GM19397 (cell line): ENCODE measurements at regions not wholly inside any gene's neighbourhood (a gene's known extent, or its start where the extent isn't known, plus 50 kb on each side); places are given as distances from the start of the nearest gene placed in this dataset.

Experiments used
- ATAC-seq: cut with Tn5 transposase; IDR thresholded peaks from one replicate; pipeline ENCODE4 v1.9.1; 2021; ENCODE audit warnings: mild to moderate bottlenecking, moderate library complexity; ENCODE audit not compliant: unreplicated experiment

DNA sequence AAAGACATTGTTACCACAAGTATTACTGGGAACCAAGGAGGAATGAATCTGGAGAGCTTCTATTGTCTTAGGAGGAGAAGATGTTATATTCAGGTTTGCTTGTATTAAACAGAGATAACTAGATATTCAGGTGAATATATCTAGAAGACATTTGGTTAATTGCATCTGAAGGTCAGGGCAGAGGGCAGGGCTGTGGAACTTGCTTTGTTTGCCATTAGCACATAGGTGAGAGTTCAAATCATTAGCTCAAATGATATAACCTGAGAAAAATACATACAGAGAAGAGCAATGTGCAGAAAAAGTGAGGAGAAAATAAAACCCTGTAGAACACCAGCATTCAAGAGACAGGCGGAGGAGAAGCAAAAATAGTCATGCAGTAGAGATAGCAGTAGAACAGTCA, 116.8 kb downstream of the DNAJB9 start:
- ATAC-seq = no peak

DNA sequence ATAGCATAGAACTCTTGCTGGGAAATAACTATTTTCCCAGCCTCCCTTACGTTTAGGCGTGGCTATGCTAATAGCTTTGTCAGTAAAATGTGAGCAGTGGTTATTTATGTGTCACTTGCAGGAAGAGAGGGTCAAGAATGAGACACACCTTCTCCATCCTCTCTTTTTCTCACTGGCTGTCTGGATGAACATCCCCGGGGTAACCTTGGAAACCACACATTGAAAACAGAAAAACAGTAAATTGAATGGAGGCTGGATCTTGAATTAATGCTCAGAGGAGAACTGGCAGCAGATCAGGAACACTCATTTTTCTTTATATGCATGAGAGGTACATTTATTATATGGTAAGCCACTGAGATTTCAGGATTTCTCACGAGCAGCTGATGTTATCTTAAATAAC, 127.6 kb downstream of the DNAJB9 start:
- no peak for ATAC-seq

DNA sequence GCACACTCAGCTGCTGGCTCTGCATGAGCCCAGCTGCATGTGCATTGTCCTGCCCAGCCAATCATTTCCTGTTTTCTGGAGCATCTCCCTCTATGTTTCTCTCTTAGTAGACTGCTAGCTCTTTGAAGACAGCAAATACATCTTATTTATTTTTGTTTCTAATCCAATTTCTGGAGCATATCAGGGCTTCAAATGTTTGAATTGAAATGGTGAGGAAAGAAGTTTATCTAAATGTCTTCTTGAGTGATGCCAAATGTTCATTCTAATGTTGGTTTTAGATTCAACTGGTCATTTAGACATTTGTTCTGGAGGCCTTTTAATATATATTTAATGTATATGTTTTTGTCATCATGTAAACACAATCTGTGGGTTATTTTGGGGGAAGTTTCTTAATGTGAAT, 141.9 kb downstream of the DNAJB9 start:
- no peak for ATAC-seq

DNA sequence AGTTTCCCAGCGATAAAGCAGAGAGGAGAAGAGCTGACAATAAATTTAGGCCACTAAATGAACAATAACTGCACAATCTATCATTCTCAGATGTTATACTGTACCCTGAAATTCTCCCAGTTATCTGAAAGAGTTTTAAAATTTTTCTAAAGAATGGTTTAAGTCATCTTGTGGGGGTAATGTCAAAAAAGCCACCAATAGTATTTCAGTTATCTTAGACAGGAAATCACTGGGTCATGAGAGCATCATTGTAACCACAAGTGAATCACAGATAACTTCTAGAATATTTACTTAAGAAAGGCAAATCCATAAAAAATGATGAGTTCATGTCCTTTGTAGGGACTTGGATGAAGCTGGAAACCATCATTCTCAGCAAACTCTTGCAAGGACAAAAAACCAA, 147.1 kb downstream of the DNAJB9 start:
- ATAC-seq = no peak

DNA sequence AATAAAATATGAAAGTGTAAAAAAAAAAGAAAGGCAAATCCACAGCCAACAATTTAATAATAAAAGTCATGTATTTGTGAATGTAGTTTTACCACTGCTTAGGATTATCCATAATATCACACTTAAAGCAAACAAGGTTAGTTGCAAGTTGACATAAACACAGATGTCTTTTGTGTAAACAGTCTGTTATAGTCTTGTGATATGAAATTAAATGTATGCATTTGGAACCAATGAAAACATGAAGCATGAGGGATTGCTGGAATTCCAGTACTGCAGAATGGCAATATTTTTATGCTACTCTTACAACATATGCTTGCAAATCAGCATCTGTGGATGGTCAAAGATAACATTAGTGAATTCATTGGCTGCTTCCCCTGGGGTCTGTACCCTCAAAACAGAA, 148.1 kb downstream of the DNAJB9 start:
- ATAC-seq = no peak

DNA sequence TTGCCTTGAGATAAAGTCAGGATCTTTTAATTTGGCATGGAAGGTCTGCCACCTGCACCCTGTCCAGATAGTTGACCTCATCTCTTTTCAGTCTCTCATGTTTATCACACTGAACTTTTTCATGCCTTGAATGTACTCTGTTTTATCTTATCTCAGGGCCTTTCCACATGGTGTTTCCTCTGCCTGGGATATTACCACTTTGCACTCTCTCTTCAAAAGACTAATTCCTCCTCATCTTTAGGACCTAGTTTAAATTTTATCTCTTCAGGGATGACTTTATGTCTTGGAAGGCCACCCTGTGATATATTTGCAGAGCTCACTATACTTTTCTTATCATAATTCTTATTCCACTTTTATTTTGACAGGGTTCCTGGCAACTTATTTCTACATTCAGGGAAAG, 150.0 kb downstream of the DNAJB9 start:
- ATAC-seq = no peak

DNA sequence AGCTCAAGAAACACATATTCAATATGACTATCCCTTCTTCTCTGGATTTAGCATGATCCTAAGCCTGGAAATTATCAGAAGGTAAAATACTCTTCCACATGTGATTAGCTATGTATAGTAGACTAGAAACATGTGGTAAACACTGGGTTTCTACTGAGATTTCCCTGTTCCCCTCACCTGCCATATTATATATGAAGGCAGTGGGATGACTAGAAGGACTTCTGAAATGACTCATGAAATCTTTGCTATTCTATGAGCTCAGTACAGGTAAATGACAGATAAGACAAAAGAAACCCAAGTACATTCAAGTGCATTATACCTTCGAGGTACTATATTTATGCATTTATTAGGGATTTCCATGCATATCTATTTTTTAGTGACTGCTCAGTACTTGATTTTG, 152.9 kb downstream of the DNAJB9 start:
- no peak for ATAC-seq

DNA sequence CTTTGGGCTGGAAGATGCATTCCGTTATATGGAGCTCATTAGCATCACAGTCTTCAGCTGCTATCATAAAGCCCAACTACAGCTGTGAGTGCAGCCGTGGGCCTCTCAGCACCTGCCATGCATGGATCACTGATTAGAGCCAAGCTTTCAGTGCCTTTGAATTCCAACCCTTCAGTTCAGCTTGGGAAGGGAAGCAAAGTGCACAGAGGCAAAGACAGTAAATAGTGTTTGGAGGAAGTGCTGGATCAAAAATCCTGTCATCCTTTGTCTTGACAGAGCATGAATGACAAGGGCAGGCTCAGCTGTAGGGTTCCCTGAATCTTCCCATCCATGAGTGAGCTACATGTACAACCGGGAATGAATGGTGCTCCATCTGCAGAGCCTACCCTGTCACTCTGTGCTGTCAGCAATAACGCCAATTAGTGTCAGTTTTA, 153.7 kb downstream of the DNAJB9 start:
- ATAC-seq = no peak

DNA sequence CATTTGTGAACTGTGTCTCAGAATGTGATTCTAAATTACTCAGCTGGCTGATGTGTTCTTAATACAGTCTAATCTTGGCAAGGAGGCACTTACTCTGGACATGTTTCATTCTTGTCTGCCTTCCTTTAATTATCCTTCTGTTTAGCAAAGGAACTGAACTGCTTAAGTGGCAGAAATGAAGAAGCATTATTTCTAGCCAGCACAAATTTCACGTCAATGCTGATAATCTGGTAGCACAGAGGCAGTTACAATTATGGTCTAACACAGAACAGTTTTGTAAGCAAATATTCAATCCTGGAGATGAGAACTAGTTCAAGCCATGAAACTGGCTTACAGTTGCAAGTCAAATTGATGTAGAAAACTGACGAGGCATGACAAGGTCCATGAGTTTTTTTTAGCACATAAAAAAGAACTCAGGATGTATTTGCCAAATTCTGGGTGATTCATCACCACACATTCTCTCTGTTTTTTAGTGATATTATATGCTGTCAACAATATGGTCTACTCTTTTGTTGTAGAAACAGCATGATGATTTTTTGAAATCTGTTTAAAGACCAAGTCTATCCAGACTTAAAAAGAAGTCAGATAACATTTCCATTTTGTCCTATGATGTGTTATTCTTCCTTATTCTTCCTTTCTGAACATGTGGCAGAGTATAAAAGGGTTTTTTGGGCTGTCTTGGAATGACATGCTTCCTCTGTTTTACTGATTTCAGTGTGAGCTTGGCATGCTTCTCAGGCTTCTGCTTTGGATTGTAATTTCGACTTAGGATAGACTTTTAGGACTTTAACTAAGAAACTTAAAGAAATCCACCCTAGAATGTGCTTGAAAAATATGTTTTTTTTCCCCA, 154.8 kb downstream of the DNAJB9 start:
- no peak for ATAC-seq

DNA sequence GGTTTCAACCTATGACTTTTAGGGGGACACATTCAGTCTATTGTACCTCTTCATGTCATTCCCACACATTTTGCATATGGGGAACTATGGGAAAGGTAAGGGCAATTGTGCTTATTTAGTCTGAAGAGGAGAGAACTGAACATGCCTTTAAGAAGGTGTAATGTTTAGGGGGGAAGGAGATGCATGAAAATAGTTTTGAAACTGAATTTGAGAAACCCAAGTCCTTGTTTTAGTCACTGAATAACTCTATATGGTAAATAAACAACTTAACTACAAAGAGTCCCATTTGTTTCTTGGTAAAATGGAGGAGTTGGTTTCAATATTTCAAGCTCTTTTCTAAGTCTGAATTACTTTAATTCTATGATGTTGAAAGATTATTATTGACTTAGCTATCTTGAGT, 166.1 kb downstream of the DNAJB9 start:
- no peak for ATAC-seq

DNA sequence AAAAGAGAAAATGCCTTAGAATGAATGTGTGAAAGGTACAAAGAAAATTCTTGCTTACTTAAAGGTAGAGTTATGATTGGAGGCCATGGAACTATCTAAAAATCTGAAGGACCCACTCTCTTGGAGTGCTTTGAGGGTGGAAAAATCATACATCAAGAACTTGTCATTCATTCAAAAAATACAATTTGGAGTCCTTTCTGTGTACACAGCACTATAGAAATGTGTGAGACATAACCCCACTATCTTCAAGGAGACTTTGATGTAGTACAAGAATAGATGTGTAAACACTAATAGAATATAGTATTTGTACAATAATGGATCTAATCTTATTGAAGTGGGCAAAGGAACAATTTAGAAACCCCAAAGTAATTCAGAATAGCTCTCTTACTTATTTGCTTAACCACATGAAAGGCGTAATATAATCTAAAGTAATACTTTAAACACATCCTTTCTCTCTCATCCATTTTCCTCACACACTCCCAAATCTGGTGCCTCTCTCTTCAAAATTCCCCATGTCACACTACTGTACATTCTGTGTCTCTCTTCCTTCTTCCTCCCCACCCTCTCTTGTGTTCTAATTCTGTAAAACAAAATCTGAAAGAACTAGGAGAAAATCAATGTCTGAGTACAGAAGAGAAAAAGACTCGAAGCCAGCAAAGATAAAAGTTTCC, 166.7 kb downstream of the DNAJB9 start:
- no peak for ATAC-seq

DNA sequence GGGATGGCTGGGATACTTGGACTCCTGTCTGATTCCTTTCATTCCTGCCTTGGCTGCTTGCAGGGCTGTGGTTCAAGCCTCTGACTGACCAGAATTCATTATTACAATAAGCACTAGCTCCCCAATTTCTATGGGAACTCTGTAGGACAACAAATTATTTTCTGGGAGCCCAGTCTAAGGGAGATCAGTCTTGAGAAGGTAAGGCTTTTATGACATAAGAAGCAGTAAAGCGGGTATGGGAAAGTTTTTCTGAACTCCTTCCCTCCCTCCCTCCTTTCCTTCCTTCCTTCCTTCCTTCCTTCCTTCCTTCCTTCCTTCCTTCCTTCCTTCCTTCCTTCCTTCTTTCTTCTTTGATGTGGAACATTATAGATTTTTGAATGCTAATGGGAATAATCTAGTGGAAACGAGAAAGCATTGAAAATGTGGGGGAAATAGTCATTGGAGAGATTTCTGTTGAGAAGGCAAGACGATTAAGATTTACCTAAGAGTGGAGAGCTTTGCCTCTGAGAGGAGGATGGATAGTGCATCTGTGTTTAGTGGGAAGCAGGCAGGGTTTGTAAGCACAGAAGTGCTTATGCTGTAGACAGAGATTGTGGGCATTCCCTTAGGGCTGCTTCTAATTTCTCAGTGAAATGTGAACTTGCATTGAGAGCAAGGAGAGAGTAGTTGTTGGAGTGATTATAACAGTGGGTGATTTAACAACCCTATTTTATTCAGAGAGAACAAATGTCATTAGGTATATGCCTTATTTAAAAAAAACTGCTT, 201.5 kb downstream of the DNAJB9 start:
- no peak for ATAC-seq

DNA sequence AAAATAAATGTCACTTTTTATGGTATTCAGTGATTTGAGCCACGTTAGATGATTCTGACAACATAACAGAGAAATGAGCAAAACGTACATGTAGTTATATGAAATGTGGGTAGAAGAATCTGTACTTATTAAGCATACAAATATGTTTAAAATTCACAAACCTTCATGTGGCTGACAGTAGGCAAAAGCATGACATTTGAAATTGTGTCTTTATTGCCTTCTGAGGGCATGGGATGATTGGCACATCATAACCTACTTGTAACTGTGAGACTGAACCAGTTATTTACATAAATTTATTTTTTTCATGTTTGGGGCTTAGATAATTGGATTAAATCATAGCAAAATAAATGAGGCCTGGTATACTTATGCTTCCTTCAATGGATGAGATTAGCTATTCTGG, 202.2 kb downstream of the DNAJB9 start:
- ATAC-seq = no peak

DNA sequence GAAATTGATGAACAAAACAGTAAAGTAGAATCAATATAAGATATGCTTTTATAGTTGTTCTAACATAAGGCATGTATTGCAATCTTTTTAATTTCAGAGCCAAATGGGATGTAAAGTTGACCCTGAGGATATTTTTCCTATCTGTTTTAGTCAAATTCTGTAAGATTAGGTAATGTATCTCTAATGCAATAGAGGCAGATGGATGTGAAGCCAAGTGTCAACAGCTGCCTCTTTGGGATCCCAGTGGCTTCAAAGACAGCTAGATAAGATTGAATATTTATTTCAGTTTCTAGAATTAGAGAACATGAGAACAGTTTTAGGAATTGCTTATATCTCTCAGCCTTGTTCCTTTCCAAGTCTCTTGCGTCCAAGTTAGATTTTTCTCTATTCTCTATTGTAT, 208.3 kb downstream of the DNAJB9 start:
- ATAC-seq = no peak

DNA sequence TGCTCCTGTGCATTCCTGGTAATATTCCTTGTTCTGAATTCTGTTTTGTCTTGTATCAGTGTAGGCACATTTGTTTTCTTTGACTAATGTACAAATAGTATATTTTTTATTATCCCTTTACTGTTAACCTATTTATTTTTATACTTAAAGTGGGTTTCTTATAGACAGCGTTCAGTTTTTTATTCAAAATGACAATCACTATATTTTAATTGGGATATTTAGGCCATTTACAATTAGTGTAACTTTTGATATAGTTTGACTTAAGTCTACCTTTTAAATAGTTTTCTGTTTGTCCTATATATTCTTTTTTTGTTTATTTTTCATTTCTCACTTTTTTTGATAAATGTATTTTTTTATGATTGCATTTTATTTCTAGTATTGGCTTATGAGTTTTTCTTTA, 219.8 kb downstream of the DNAJB9 start:
- ATAC-seq = no peak

DNA sequence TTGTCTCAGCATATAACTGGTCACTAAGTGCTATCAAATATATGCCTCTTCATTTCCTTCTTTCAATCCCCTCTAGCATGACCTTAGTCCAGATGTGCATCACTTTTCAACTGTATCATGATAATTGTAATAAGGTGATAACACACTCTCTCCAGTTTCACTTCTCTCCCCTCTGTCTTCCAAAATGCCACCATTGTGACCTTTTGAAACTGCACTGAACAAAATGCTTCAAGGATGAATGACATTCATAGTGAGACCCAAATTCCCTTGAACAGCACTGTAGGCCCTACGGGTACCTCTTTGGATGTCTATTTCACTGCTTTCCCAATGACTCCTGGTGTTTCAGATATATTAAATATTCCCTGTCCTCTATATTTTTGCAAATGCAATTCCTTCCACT, 224.8 kb downstream of the DNAJB9 start:
- no peak for ATAC-seq

DNA sequence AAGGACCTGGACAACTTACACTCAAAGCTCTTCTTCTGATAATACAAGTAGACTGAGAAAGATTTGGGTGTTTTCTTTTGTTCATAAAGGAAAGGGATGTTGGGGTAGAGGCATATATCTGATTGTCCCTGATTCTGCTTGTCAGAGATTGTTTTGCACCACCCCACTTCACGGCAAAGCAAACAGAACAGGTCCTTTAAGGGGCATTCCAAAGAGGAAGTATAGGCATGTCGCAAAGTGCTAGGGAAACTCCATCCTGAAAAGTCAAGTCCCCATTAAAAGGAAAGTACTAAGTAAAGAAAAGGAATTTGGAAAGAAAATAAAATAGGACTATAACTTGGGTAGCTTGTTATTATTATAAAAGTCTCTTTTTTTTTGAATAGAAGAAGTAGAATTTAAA, 233.0 kb downstream of the DNAJB9 start:
- ATAC-seq = no peak

DNA sequence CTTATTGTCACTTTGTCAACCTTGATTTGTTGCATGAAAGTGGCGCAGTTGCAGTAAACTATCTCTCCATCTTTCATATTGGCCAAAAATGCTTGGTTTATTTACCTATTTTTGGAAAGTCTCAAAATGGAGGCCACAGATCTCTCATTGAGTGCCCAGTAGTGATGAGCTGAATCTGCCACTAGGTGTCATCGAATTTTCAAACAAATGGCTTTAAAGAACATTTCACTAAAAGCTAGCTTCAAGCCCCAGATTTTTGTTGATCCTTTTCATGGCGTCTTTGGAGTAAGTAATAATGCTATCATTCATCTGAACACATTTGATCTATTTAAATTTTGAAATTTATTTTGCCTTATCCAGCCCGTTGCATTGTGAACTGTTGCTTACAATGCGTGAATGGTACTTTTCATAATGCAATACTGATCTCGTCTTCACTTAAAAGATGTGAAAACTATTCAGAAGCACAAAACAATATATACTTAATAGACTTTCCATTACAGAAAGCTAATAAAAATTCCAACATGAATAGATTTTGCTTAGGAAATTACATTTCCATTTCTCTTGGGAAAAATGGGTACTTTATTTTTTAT, 236.2 kb downstream of the DNAJB9 start:
- no peak for ATAC-seq

DNA sequence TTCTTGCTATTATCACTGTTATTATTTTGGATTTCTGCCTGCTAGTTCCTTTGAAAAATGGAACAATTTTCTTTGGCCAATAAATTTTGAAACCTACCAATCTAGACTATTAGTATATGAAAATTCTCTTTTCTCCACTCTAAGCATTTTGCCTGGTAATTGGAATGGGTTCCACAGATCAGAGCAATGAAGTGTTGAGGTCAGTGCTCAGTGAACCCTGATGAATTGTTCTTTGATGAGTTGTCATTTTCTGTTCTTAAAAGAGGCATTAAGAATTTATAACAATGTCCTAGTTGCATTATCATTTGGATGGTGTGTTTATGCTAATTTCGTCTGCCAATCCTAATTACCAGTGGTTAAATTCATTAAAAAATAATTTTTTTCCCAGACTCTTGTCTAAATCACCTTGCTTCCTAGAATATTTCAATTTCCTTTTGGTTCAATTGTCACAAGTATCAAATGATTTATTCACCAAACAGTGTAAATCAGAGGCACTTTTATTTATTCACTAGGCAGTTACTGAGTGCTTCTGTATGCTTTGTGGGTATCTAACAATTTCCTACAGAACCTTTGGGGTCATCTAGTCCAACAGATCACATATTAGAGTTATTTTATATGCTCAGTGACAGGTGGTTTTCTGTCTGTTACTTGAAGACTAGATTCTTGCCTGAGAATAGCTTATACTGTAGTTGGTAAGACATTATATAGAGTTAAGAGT, 239.0 kb downstream of the DNAJB9 start:
- no peak for ATAC-seq

DNA sequence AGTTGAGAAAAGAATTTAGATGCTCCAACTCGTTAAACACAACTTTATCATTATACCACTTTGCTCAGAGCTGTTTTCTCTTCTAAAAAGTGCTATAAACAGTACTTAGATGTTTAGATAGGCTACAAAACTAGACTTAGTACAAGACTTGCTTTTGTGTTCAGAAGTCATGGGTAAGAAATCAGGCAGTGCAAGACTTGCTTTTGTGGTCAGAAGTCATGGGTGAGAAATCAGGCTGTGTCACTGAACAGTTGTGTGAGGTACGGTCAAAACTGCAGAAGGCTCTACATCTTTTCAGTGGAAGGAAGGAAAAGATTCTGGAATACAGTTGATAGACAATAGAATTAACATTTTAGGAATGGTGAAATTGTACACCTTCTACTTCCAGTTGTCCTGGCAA, 239.7 kb downstream of the DNAJB9 start:
- ATAC-seq = no peak
